Body of pancreas (tissue), 4 donors: ENCODE measurements at regions not wholly inside any gene's neighbourhood (a gene's known extent, or its start where the extent isn't known, plus 50 kb on each side); places are given as distances from the start of the nearest gene placed in this dataset.
A peak's percentile ranks its signal among the peaks of the same experiment; 100 is the strongest.

Experiments
- ATAC-seq: fragments of 150-250 bp; one replicate; pipeline ENCODE4 v1.9.1; 2016
- DNase-seq, 4 donors: peaks; one replicate each; pipeline ENCODE4 v3.0.0-alpha.2; 2019
- H3K27ac ChIP-seq, 4 donors: fragments of 200-600 bp; sonication (generic); 1 replicate in 3 of 4; 2 replicates in 1 of 4; pipeline versions ENCODE4 v1.5.1 to v1.6.1; 2016 to 2019; ENCODE audit warnings: mild to moderate bottlenecking in 1 of 4, mixed read lengths in 1 of 4, moderate library complexity in 1 of 4
- H3K27me3 ChIP-seq, 2 donors: fragments of 200-600 bp; sonication (generic); one replicate each; pipeline ENCODE4 v1.6.0; 2016; ENCODE audit warnings: mild to moderate bottlenecking in 1 of 2
- H3K36me3 ChIP-seq, 2 donors: fragments of 200-600 bp; sonication (generic); replicated peaks in 1 of 2; 2 replicates each; pipeline ENCODE4 v1.5.1; 2016; ENCODE audit warnings: low read depth in 2 of 2; ENCODE audit not compliant: insufficient read depth in 1 of 2
- H3K4me1 ChIP-seq: fragments of 200-600 bp; sonication (generic); one replicate; pipeline ENCODE4 v1.6.0; 2016
- H3K4me3 ChIP-seq, 2 donors: fragments of 200-600 bp; sonication (generic); 1 replicate in 1 of 2; 2 replicates in 1 of 2; pipeline ENCODE4 v1.5.1; 2016 to 2019
- H3K9me3 ChIP-seq, 3 donors: fragments of 200-600 bp; sonication (generic); 1 replicate in 2 of 3; 2 replicates in 1 of 3; pipeline ENCODE4 v1.5.1; 2016
- POLR2A ChIP-seq, 3 donors: fragments of 450-650 bp; IDR thresholded peaks; one replicate each; pipeline ENCODE4 v1.6.1; 2016; ENCODE audit warnings: antibody characterized with exemption in 3 of 3, mild to moderate bottlenecking in 2 of 3
- WGBS, 2 donors: methylation state at CpG; one replicate each; pipeline ENCODE4 v1.1.5; 2017; 5-methylcytosine and 5-hydroxymethylcytosine counted together
- intact Hi-C: fragments of 100-400 bp; cut with DNase I; formaldehyde crosslinking; loops from one replicate; pipeline ENCODE4 v1.15.1; 2023
- TF ChIP-seq, protein P1 (sequence below), 7 experiments: fragments of 450-650 bp in 4 of 7; fragments of 200-600 bp in 3 of 7; sonication (generic) in 3 of 7; IDR thresholded peaks; one replicate each; pipeline ENCODE4 v1.5.1; 2016 to 2019; ENCODE audit warnings: antibody characterized with exemption in 7 of 7

DNA sequence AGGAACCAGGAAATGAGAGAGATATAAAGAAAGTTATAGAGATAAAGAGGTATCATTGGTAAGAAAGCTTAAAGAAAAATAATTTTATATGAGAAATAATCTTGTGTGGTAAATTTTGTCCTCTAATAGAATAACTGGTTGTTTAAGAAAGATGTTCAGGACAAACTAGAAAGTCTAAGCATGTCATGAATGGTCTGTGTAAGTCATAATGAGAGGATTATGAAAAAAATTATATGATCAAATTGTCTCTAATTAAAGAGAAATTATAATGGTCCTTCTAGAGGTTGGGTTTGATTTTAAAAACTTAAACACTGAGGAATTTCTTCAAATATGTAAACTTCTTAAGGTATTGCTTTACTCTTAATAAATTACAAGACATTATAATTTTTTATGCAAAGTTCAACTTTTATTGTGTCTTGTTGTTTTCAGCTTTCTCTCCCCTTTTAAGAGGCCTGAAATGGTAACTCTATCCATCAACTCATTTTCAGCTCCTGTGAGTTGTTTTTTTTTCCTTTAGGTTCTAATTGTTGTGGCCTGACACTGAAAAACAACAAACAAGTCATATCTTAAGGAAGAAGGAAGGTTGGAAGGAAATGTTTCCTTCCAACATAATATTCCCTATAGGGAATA, 88.2 kb upstream of the CNOT2 start:
- Histone ChIP-seq H3K4me3 (no peak overlapping the region), H3K27me3 (no peaks in the 10 kb centered on the region), H3K9me3 (peaks cover 0 to 5% (median 0%) of the 10 kb centered on the region in 3 donors), H3K36me3 (no peaks in the 10 kb centered on the region), H3K4me1 (no peaks in the 10 kb centered on the region), H3K27ac (no peak overlapping the region)
- TF ChIP-seq, protein P1, sequence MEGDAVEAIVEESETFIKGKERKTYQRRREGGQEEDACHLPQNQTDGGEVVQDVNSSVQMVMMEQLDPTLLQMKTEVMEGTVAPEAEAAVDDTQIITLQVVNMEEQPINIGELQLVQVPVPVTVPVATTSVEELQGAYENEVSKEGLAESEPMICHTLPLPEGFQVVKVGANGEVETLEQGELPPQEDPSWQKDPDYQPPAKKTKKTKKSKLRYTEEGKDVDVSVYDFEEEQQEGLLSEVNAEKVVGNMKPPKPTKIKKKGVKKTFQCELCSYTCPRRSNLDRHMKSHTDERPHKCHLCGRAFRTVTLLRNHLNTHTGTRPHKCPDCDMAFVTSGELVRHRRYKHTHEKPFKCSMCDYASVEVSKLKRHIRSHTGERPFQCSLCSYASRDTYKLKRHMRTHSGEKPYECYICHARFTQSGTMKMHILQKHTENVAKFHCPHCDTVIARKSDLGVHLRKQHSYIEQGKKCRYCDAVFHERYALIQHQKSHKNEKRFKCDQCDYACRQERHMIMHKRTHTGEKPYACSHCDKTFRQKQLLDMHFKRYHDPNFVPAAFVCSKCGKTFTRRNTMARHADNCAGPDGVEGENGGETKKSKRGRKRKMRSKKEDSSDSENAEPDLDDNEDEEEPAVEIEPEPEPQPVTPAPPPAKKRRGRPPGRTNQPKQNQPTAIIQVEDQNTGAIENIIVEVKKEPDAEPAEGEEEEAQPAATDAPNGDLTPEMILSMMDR (IDR thresholded peaks at IDR 0.05) = no peak
- no peak for TF ChIP-seq POLR2A (IDR thresholded peaks at IDR 0.05)
- ATAC-seq (no peak), DNase-seq (no peak)
- intact Hi-C loops = no loop called here

DNA sequence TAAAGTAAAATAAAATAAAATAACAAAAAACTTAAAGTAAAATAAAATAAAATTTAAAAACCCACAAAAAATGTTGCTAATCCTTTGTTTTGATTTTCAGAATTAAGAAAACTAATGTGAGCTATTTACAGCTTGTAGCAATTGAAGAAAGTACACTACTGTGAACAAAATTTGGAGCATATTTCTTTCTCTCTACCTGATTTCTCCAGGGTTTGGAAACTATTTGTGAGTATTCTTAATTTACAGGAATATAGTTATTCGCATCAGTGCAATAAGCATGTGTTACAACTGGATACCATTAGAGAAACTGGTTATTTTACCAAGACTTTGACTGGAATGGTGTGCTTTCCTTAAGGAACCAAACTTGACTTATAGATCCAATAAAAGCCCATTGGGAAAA, 86.1 kb upstream of the CNOT2 start:
- ATAC-seq = no peak
- H3K27me3 ChIP-seq = no peaks in the 10 kb centered on the region
- WGBS, 2 donors = 68 to 82% methylated on average over 1 of the region's 1 CpG
- TF ChIP-seq, protein P1 (IDR thresholded peaks at IDR 0.05) = no peak
- TF ChIP-seq POLR2A (IDR thresholded peaks at IDR 0.05) = no peak
- H3K27ac ChIP-seq = no peak overlapping the region
- DNase-seq = no peak
- intact Hi-C loops = no loop called here
- no peak overlapping the region for H3K4me3 ChIP-seq
- H3K36me3 ChIP-seq = no peaks in the 10 kb centered on the region
- no peaks in the 10 kb centered on the region for H3K4me1 ChIP-seq
- peaks cover 0 to 5% (median 0%) of the 10 kb centered on the region in 3 donors for H3K9me3 ChIP-seq

DNA sequence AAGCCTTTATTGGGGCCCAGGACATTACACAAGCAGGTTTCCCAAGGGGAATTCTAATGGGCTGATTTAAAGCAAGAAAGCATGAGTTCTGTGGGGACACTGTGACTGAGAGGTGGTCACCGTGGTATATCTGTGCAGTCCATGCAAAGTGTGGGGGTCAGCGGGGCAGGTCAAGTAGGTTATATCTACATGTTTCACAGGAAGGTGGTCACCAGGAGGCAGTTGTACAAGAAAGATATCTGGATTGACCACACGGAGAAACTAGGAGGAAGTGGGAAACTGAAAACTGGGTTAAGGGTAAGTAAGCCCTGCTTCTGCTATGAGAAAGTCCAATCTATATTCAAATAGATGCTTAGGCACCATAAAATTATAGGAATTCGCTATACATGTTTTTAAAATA, 77.8 kb upstream of the CNOT2 start:
- WGBS, 2 donors = 63 to 73% methylated on average over 4 of the region's 4 CpGs
- no peak for DNase-seq
- Histone ChIP-seq H3K27ac (no peak overlapping the region), H3K4me3 (no peak overlapping the region), H3K4me1 (no peaks in the 10 kb centered on the region), H3K27me3 (no peaks in the 10 kb centered on the region), H3K9me3 (no peaks in the 10 kb centered on the region), H3K36me3 (no peaks in the 10 kb centered on the region)
- TF ChIP-seq, protein P1 (IDR thresholded peaks at IDR 0.05) = no peak
- no peak for TF ChIP-seq POLR2A (IDR thresholded peaks at IDR 0.05)
- intact Hi-C loops = no loop called here
- no peak for ATAC-seq

DNA sequence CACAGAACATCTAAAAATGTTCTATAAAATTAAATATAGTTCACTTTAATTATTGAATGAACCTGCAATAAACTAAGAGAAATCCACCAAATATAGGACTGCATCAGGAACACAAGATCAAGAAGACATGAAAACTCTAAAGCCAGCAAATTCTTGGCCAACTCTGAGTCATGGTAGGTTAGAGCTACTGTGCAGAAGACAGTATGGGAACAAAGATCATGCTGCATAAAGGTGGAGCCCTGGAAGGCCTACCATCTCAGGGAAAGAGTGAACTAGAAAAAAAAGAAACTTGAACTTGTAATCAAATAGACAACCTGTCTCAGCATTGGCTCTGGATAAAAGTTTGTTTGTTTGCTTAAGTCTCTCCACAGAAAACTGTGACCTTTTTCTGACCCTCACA, 66.9 kb upstream of the CNOT2 start:
- no peak for DNase-seq
- Histone ChIP-seq H3K9me3 (no peaks in the 10 kb centered on the region), H3K27me3 (no peaks in the 10 kb centered on the region), H3K27ac (no peak overlapping the region), H3K4me1 (no peaks in the 10 kb centered on the region), H3K4me3 (no peak overlapping the region), H3K36me3 (no peaks in the 10 kb centered on the region)
- ATAC-seq = no peak
- intact Hi-C loops = no loop called here
- TF ChIP-seq, protein P1 (IDR thresholded peaks at IDR 0.05) = no peak
- no peak for TF ChIP-seq POLR2A (IDR thresholded peaks at IDR 0.05)

DNA sequence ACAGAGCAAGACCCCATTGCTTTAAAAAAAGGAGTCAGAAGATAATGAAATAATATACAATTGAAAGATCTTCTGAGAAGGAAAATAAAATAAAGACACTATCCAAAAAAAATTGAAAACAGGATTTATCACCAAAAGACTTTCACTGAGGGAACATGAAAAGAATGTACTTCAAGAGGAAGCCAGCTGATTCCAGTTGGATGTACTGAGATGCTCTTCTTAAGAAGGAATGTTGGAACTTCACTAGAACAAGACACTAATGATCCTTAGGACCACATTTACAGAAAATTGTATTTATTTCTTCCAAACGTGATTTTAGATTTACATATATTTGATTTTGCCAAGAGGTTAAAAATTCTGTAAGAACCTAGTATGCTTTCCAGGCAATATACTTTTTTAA, 65.6 kb upstream of the CNOT2 start:
- Histone ChIP-seq H3K4me3 (no peak overlapping the region), H3K27me3 (no peaks in the 10 kb centered on the region), H3K9me3 (no peaks in the 10 kb centered on the region), H3K4me1 (no peaks in the 10 kb centered on the region), H3K36me3 (no peaks in the 10 kb centered on the region), H3K27ac (peak overlapping the region in 2 of 4 donors; percentile 8 to 62)
- no peak for ATAC-seq
- 43 to 64% methylated on average over 1 of the region's 1 CpG for WGBS, 2 donors
- TF ChIP-seq, protein P1 (IDR thresholded peaks at IDR 0.05) = no peak
- TF ChIP-seq POLR2A (IDR thresholded peaks at IDR 0.05) = no peak
- DNase-seq = no peak
- intact Hi-C loops = no loop called here
